ENCODE measurements at regions not wholly inside any gene's neighbourhood (a gene's known extent, or its start where the extent isn't known, plus 50 kb on each side); places are given as distances from the start of the nearest gene placed in this dataset.

DNA sequence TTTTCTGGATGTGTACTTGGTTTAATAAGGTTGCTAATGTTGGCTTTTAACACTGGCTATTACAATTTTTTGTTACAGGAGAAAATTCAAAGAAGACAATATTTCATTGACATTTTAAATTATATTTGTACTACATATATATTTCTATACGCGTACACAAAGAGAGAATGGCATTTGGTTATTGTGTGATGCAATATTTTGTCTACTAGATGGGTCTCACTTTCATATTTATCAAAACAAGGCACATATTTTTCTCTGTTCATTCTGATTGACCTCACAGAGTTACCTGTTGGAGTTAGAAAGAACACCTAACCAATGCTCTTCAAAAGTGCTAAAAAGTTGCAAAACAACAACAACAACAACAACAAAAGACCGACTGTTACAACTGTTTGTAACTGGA, 50.2 kb upstream of the VGLL3 start:
- H3K4me1 Mint-ChIP-seq: no peaks in the 10 kb centered on the region
- no peaks in the 10 kb centered on the region for H3K36me3 Mint-ChIP-seq (ENCODE audit: low read depth)
- Histone ChIP-seq H3K27me3 (ENCODE audit: insufficient read depth) (no peaks in the 10 kb centered on the region), H3K36me3 (ENCODE audit: insufficient read depth) (no peaks in the 10 kb centered on the region), H3K4me1 (ENCODE audit: insufficient read depth) (no peaks in the 10 kb centered on the region), H3K27ac (ENCODE audit: low read depth) (no peak overlapping the region), H3F3A (replicated peaks; ENCODE audit: low read depth) (no peaks in the 10 kb centered on the region), H2AFZ (no peak overlapping the region), H4K20me1 (replicated peaks; ENCODE audit: insufficient read depth) (no peaks in the 10 kb centered on the region), H3K4me3 (no peak overlapping the region), H3K79me2 (replicated peaks; ENCODE audit: insufficient read depth) (no peaks in the 10 kb centered on the region), H3K9me2 (ENCODE audit: insufficient read depth) (peaks cover 21% of the 10 kb centered on the region), H3K4me2 (no peak overlapping the region)
- TF ChIP-seq CREB1 (CRISPR knock-in tag; IDR thresholded peaks at IDR 0.05; ENCODE audit: low read depth): no peak
- no peak for TF ChIP-seq EZH2phosphoT487 (IDR thresholded peaks at IDR 0.05; ENCODE audit: unreplicated experiment)
- TF ChIP-seq, protein P1, sequence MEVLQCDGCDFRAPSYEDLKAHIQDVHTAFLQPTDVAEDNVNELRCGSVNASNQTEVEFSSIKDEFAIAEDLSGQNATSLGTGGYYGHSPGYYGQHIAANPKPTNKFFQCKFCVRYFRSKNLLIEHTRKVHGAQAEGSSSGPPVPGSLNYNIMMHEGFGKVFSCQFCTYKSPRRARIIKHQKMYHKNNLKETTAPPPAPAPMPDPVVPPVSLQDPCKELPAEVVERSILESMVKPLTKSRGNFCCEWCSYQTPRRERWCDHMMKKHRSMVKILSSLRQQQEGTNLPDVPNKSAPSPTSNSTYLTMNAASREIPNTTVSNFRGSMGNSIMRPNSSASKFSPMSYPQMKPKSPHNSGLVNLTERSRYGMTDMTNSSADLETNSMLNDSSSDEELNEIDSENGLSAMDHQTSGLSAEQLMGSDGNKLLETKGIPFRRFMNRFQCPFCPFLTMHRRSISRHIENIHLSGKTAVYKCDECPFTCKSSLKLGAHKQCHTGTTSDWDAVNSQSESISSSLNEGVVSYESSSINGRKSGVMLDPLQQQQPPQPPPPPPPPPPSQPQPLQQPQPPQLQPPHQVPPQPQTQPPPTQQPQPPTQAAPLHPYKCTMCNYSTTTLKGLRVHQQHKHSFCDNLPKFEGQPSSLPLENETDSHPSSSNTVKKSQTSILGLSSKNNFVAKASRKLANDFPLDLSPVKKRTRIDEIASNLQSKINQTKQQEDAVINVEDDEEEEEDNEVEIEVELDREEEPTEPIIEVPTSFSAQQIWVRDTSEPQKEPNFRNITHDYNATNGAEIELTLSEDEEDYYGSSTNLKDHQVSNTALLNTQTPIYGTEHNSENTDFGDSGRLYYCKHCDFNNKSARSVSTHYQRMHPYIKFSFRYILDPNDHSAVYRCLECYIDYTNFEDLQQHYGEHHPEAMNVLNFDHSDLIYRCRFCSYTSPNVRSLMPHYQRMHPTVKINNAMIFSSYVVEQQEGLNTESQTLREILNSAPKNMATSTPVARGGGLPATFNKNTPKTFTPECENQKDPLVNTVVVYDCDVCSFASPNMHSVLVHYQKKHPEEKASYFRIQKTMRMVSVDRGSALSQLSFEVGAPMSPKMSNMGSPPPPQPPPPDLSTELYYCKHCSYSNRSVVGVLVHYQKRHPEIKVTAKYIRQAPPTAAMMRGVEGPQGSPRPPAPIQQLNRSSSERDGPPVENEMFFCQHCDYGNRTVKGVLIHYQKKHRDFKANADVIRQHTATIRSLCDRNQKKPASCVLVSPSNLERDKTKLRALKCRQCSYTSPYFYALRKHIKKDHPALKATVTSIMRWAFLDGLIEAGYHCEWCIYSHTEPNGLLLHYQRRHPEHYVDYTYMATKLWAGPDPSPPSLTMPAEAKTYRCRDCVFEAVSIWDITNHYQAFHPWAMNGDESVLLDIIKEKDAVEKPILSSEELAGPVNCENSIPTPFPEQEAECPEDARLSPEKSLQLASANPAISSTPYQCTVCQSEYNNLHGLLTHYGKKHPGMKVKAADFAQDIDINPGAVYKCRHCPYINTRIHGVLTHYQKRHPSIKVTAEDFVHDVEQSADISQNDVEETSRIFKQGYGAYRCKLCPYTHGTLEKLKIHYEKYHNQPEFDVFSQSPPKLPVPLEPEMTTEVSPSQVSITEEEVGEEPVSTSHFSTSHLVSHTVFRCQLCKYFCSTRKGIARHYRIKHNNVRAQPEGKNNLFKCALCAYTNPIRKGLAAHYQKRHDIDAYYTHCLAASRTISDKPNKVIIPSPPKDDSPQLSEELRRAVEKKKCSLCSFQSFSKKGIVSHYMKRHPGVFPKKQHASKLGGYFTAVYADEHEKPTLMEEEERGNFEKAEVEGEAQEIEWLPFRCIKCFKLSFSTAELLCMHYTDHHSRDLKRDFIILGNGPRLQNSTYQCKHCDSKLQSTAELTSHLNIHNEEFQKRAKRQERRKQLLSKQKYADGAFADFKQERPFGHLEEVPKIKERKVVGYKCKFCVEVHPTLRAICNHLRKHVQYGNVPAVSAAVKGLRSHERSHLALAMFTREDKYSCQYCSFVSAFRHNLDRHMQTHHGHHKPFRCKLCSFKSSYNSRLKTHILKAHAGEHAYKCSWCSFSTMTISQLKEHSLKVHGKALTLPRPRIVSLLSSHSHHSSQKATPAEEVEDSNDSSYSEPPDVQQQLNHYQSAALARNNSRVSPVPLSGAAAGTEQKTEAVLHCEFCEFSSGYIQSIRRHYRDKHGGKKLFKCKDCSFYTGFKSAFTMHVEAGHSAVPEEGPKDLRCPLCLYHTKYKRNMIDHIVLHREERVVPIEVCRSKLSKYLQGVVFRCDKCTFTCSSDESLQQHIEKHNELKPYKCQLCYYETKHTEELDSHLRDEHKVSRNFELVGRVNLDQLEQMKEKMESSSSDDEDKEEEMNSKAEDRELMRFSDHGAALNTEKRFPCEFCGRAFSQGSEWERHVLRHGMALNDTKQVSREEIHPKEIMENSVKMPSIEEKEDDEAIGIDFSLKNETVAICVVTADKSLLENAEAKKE (CRISPR knock-in tag; IDR thresholded peaks at IDR 0.05): no peak
- TF ChIP-seq ZNF114 (CRISPR knock-in tag; IDR thresholded peaks at IDR 0.05): no peak
- TF ChIP-seq, protein P2, sequence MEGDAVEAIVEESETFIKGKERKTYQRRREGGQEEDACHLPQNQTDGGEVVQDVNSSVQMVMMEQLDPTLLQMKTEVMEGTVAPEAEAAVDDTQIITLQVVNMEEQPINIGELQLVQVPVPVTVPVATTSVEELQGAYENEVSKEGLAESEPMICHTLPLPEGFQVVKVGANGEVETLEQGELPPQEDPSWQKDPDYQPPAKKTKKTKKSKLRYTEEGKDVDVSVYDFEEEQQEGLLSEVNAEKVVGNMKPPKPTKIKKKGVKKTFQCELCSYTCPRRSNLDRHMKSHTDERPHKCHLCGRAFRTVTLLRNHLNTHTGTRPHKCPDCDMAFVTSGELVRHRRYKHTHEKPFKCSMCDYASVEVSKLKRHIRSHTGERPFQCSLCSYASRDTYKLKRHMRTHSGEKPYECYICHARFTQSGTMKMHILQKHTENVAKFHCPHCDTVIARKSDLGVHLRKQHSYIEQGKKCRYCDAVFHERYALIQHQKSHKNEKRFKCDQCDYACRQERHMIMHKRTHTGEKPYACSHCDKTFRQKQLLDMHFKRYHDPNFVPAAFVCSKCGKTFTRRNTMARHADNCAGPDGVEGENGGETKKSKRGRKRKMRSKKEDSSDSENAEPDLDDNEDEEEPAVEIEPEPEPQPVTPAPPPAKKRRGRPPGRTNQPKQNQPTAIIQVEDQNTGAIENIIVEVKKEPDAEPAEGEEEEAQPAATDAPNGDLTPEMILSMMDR (conservative IDR thresholded peaks at IDR 0.05; ENCODE audit: low read depth in 2 of 2): no peak
- TF ChIP-seq, protein P3, sequence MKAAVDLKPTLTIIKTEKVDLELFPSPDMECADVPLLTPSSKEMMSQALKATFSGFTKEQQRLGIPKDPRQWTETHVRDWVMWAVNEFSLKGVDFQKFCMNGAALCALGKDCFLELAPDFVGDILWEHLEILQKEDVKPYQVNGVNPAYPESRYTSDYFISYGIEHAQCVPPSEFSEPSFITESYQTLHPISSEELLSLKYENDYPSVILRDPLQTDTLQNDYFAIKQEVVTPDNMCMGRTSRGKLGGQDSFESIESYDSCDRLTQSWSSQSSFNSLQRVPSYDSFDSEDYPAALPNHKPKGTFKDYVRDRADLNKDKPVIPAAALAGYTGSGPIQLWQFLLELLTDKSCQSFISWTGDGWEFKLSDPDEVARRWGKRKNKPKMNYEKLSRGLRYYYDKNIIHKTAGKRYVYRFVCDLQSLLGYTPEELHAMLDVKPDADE (IDR thresholded peaks at IDR 0.05): no peak
- no peak for TF ChIP-seq JUNB (IDR thresholded peaks at IDR 0.05; ENCODE audit: unreplicated experiment)
- TF ChIP-seq, protein P4, sequence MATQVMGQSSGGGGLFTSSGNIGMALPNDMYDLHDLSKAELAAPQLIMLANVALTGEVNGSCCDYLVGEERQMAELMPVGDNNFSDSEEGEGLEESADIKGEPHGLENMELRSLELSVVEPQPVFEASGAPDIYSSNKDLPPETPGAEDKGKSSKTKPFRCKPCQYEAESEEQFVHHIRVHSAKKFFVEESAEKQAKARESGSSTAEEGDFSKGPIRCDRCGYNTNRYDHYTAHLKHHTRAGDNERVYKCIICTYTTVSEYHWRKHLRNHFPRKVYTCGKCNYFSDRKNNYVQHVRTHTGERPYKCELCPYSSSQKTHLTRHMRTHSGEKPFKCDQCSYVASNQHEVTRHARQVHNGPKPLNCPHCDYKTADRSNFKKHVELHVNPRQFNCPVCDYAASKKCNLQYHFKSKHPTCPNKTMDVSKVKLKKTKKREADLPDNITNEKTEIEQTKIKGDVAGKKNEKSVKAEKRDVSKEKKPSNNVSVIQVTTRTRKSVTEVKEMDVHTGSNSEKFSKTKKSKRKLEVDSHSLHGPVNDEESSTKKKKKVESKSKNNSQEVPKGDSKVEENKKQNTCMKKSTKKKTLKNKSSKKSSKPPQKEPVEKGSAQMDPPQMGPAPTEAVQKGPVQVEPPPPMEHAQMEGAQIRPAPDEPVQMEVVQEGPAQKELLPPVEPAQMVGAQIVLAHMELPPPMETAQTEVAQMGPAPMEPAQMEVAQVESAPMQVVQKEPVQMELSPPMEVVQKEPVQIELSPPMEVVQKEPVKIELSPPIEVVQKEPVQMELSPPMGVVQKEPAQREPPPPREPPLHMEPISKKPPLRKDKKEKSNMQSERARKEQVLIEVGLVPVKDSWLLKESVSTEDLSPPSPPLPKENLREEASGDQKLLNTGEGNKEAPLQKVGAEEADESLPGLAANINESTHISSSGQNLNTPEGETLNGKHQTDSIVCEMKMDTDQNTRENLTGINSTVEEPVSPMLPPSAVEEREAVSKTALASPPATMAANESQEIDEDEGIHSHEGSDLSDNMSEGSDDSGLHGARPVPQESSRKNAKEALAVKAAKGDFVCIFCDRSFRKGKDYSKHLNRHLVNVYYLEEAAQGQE (IDR thresholded peaks at IDR 0.05; ENCODE audit: unreplicated experiment): no peak
- no peak for TF ChIP-seq STAT1 (IDR thresholded peaks at IDR 0.05; ENCODE audit: unreplicated experiment)
- TF ChIP-seq POLR2AphosphoS5 (IDR thresholded peaks at IDR 0.05; ENCODE audit: low read depth): no peak
- TF ChIP-seq ZNF331 (CRISPR knock-in tag; IDR thresholded peaks at IDR 0.05; ENCODE audit: low read depth): no peak
- no peak for TF ChIP-seq EZH2 (IDR thresholded peaks at IDR 0.05; ENCODE audit: low read depth, unreplicated experiment)
- DNase-seq (ENCODE audit: low spot score) (no peak), ATAC-seq (no peak)
- no peaks in the 10 kb centered on the region for H3K27me3 Mint-ChIP-seq (ENCODE audit: insufficient read depth, low read depth, poor library complexity)
- no peaks in the 10 kb centered on the region for H3K9me3 Mint-ChIP-seq
- H3K4me3 Mint-ChIP-seq: no peak overlapping the region
- H3K27ac Mint-ChIP-seq: no peak overlapping the region
